Neural crest cell (in vitro differentiated cells): ENCODE measurements at regions not wholly inside any gene's neighbourhood (a gene's known extent, or its start where the extent isn't known, plus 50 kb on each side); places are given as distances from the start of the nearest gene placed in this dataset.

ENCODE experiments used
- DNase-seq: peaks from one replicate; pipeline ENCODE4 v3.0.0; 2021; ENCODE audit warnings: low read depth, mixed read lengths, low spot score
- H3K27ac Mint-ChIP-seq: one replicate; pipeline ENCODE4 v1.8.0; 2021; ENCODE audit warnings: mild to moderate bottlenecking, mixed read lengths; ENCODE audit not compliant: unreplicated experiment
- H3K27me3 Mint-ChIP-seq: 2 replicates; pipeline ENCODE4 v1.8.0; 2021; ENCODE audit warnings: low read depth, mild to moderate bottlenecking, mixed read lengths
- H3K36me3 Mint-ChIP-seq: 2 replicates; pipeline ENCODE4 v1.8.0; 2021; ENCODE audit warnings: low read depth, mild to moderate bottlenecking, mixed read lengths
- H3K4me1 Mint-ChIP-seq: 2 replicates; pipeline ENCODE4 v1.8.0; 2021; ENCODE audit warnings: mixed read lengths
- H3K4me3 Mint-ChIP-seq: one replicate; pipeline ENCODE4 v1.8.0; 2021; ENCODE audit warnings: mild to moderate bottlenecking, mixed read lengths
- H3K9me3 Mint-ChIP-seq: 2 replicates; pipeline ENCODE4 v1.8.0; 2021; ENCODE audit warnings: mixed read lengths
- TF ChIP-seq, protein P1 (sequence below): fragments of 200-600 bp; sonication (generic); conservative IDR thresholded peaks from 2 replicates; pipeline ENCODE4 v1.5.0; 2021; ENCODE audit warnings: antibody characterized with exemption, mild to moderate bottlenecking

DNA sequence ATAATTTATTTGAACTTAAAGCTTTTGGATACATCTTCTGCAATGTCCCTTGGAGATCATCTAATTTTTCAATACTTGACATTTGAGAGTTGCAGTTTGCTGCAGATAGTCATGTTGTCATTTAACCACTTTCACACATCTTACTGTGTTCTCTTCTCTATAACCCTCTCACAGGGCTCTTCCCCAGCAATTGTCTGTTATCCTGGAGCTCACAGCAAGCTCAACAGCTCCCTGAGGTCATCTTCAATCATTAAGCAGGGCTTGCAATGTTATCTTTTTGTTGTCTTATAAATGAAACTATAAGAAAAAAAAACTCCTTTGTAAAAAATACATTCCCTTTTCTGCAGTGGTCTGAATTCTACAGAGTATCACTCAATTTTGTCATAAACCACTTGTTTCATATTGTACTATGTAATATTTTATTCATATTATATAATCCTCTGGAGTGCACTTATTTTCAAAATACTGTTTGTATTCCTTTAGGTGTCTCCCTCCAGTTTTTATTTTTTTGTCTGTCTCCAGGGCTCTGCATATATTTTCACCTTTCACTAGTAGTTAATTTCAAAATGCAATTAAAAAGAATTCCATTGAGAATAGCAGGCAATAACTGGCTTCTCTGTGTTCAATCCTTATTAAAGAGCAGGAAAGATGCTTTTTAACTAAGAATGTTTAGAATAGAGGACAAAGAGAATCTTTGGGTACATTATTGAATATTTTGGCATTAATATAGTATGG lies 106.3 kb upstream of the ARSJ start:
- H3K4me3 Mint-ChIP-seq: no peak overlapping the region
- no peaks in the 10 kb centered on the region for H3K36me3 Mint-ChIP-seq
- H3K4me1 Mint-ChIP-seq: no peaks in the 10 kb centered on the region
- DNase-seq: no peak
- no peaks in the 10 kb centered on the region for H3K27me3 Mint-ChIP-seq
- H3K9me3 Mint-ChIP-seq: peaks cover 3% of the 10 kb centered on the region
- TF ChIP-seq, protein P1, sequence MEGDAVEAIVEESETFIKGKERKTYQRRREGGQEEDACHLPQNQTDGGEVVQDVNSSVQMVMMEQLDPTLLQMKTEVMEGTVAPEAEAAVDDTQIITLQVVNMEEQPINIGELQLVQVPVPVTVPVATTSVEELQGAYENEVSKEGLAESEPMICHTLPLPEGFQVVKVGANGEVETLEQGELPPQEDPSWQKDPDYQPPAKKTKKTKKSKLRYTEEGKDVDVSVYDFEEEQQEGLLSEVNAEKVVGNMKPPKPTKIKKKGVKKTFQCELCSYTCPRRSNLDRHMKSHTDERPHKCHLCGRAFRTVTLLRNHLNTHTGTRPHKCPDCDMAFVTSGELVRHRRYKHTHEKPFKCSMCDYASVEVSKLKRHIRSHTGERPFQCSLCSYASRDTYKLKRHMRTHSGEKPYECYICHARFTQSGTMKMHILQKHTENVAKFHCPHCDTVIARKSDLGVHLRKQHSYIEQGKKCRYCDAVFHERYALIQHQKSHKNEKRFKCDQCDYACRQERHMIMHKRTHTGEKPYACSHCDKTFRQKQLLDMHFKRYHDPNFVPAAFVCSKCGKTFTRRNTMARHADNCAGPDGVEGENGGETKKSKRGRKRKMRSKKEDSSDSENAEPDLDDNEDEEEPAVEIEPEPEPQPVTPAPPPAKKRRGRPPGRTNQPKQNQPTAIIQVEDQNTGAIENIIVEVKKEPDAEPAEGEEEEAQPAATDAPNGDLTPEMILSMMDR: no peak
- H3K27ac Mint-ChIP-seq: no peak overlapping the region

DNA sequence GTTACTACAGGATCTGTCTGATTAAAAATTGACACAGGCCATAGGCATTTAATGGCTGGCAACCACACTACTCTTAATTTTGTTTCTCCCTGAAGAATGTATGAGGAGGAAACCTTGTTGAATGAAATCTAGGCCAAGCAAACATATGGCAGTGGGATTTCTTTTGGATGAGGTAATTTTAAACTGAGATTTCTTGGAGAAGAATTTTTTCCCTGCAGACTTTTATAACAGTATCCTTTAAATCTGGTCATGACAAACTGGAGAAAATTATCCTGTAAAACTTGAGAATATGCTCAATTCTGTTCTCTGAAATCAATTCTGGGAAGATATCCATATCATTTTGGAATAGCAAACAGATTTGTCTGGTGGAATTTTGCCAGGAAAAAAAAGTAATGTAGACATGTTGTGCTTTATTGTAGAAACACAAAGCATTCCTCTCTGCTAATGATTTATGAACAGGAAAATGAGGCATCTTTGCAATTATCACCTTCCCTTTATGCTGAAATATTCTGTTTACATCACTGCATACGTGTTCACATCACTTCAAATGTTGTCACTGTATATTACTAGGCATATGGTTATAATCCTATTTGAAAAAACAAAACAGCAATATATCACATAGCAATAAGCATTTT lies 108.3 kb upstream of the ARSJ start:
- TF ChIP-seq, protein P1: no peak
- H3K4me1 Mint-ChIP-seq: no peaks in the 10 kb centered on the region
- no peaks in the 10 kb centered on the region for H3K36me3 Mint-ChIP-seq

DNA sequence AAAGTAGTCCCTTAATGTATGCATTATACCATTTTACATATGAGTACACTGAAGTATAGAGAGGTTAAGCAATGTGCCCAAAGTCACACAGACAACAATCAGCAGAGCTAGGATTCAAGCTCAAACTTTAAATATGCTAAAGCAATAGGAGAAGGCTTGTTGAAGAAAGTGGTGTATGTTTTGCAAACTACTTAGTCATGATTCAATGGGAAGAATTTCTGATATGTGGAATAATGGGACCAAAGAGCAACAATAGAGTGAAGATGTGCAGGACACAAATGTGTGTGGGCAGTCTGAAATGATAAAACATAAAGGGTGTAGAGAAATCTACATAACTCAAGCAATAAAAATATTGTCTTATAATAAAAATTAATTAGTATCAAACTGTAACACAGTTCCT lies 109.0 kb upstream of the ARSJ start:
- no peaks in the 10 kb centered on the region for H3K4me1 Mint-ChIP-seq
- H3K36me3 Mint-ChIP-seq: no peaks in the 10 kb centered on the region
- peaks cover 3% of the 10 kb centered on the region for H3K9me3 Mint-ChIP-seq
- H3K27me3 Mint-ChIP-seq: no peaks in the 10 kb centered on the region
- TF ChIP-seq, protein P1: no peak
- H3K4me3 Mint-ChIP-seq: no peak overlapping the region
- no peak overlapping the region for H3K27ac Mint-ChIP-seq
- no peak for DNase-seq

More for the DNA sequence above, 108.3 kb upstream of the ARSJ start:
- Mint-ChIP-seq H3K4me3 (no peak overlapping the region), H3K27me3 (no peaks in the 10 kb centered on the region), H3K27ac (no peak overlapping the region), H3K9me3 (peaks cover 3% of the 10 kb centered on the region)
- DNase-seq: no peak

DNA sequence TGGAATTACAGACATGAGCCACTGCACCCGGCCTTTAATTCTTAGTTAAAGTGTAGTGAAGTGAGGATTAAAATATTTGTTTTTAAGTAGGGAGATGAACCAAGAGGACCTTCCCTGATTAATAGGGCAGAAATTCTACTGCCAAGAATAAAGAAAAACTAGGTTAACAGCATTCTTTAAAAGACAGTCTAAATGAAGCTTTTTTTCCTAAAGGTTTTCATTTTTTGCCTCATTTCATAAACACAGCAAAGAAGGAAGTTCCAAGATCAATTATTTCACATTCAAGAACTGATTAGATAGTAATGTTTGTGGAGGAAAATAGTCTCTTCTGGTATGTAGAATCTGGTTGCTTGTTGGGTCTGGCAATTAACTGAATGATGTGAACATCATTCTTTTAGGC lies 112.1 kb upstream of the ARSJ start:
- Mint-ChIP-seq H3K36me3 (no peaks in the 10 kb centered on the region), H3K4me1 (no peaks in the 10 kb centered on the region), H3K27ac (no peak overlapping the region), H3K27me3 (no peaks in the 10 kb centered on the region), H3K9me3 (peaks cover 3% of the 10 kb centered on the region), H3K4me3 (no peak overlapping the region)
- DNase-seq: no peak
- TF ChIP-seq, protein P1: no peak

DNA sequence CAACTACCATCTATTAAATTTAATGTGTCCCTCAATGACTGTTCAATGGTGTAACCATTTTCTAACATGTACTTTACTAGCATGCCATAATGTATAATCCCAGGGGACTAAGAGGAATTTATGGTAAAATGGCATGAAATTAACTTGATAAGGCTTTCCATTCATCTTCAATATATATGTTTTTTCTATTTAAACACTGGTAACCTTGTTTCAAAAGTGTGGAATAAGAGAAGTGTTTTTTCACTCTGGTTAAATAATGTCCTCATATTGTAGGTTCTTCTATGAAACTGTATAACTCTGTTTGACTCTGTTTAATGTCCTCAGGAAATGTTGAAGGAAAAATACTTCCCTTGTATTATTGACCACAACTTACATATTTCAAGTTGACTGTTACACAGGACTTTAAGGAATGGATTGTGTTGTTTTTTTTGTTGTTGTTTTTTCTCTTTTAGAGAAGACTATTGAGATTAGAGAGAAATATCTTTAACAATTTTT lies 113.8 kb upstream of the ARSJ start:
- Mint-ChIP-seq H3K9me3 (peaks cover 3% of the 10 kb centered on the region), H3K27ac (no peak overlapping the region), H3K27me3 (no peaks in the 10 kb centered on the region), H3K4me3 (no peak overlapping the region), H3K36me3 (no peaks in the 10 kb centered on the region), H3K4me1 (no peaks in the 10 kb centered on the region)
- TF ChIP-seq, protein P1: no peak
- DNase-seq: no peak
